Globus pallidus (tissue), 1 donor: ENCODE measurements at regions not wholly inside any gene's neighbourhood (a gene's known extent, or its start where the extent isn't known, plus 50 kb on each side); places are given as distances from the start of the nearest gene placed in this dataset.

Source experiments
- DNase-seq: peaks from one replicate; pipeline ENCODE4 v3.0.0-alpha.2; 2015; ENCODE audit warnings: low spot score

DNA sequence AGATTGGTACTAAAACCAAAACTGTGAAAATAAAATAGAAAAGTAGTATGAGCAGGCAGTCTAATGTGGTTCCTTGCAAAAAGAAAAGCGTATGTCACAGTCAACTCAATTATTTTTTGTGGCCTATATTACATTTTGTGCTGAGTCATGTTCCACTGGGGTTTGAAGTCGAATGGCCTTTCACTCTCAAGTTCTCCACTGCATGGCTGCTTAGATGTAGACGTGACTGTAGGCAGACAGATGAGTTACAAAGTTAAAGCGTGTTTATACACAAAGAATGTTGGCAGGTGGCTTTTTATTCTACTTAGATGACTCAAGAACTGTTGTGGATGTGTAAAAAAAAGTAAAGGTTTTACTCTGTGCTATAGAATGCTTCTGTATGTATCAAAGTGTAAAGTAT is 133.9 kb downstream of the SLITRK6 start:
- DNase-seq: no peak

- no peak for DNase-seq
Measured at GRCh38 chr13:85663856-85664255, 135.4 kb downstream of the SLITRK6 start.

DNA sequence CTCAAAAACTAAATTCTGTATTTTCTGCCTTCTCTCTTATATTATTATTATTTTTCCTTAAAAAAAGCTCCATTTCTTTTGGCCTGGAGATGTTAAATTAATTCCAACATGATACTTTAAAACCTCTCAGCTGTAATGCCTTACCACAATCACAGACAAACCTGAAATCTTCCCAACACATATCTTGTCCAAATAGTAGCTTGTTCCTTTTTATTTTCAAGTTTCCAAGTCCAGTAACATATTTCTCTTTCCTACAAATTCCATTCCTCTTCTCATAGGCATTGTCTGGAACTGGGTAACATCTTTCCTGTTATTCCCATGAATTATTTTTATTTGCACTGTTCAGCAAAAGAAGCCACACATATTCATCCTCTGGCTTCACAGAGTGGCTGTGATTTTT is 137.0 kb downstream of the SLITRK6 start:
- DNase-seq: no peak

DNA sequence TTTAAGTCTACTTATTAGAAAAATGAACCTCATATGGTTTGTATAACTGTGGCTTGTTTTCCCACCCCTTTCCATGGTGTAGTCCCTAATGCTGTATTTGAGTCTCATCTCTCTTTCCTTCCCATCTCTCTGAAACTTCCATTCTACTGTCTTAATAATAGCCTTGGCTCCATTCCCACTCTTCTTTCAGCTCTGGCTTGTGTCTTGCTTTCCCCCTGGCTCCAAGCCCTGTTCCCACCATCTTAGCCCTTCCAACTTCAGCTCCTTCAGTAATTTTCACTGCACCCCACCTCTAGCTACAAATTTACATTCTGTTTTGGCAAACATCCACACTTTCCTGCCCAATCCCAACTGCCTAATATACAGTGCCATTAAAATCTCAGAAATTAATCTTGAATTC is 137.5 kb downstream of the SLITRK6 start:
- DNase-seq: no peak

- DNase-seq: no peak
Measured at GRCh38 chr13:85659493-85659892, 139.7 kb downstream of the SLITRK6 start.

DNA sequence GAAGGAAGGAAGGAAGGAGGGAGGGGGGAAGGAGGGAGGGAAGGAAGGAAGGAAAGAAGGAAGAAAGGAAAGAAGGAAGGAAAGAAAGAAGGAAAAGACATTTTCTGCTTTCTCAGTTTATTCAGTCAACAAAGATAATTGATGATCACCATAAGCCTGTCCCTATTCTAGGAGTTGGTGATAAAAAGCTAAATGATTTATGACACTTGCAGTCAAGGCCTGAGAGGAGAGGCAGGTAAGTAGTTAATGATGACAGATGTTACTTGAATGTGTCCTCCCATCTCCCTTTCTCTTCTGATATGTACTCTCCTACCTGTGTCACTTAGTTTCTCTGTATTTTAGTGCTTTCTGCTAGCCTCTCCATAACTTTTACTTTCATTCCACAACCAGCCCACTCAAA is 141.3 kb downstream of the SLITRK6 start:
- DNase-seq: no peak

DNA sequence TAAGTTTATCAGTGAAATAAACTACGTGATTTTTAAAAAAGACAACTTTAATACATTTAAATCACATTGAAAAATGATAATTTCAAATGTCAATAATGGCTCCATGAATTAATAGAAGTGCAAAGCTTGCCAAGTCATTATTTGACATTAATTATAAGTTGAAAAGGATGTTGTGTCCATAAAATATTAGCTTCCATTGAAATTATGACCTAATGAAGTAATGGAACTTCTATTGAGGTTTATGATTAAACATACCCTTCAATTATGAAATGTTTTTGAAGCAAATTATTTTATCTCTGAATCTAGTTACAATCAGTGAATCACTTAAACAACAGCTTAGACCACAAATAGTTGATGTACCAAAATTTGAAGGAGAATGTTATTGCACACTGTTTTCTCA is 144.2 kb downstream of the SLITRK6 start:
- no peak for DNase-seq

DNA sequence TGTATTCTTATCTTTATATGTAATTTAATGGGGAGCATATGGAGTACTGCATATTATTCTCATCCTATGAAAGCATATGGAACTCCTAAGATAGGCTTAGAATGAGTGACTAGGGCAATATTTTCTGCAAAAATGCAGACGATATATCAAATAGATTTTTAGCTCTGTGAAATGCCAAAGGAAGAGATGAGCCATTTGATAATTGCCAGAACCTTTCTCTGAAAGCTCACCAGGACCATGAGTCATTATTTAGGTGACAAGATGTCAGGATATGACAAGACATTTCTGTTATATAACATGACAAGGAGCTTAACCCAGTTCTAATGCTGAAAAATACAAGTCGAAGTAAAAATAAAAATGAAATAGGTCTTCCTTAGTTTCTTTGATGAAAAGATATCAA is 145.0 kb downstream of the SLITRK6 start:
- no peak for DNase-seq

DNA sequence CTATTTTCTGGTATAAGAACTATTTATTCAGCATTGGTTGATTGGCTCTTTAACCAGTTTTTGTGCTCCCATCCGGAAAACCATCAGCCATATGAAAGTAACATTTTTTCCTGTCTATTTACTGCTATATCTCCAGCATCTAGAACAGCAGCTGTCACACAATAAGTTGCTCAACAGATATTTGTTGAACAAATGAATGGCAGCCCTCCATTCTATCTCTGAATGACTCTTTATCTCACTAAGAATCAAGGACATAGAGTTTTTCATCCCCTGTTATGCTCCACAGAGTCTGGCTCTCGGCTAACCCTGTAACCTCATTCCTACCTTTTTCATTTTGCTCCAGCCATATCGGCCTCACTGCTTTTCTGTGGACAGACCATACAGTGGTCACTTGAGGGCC is 145.5 kb downstream of the SLITRK6 start:
- DNase-seq: no peak

DNA sequence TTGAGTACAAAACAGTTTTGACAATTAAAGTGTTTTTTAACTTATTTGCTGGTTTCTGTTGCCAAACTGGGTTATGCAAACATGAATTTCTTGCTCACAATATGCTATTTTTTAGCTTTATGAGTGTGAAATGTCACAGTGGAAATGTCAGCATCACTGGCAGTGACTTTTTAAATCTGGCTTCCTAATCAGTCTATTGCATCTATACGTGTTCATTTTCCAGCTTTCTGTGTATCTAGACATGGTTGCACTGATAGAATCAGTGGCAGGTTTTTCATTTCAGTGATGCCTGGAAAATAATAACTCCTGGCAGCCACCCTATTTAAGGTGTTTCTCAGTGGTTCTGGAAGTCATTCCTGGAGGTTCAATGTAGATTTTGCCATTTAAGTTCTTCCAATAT is 146.7 kb downstream of the SLITRK6 start:
- no peak for DNase-seq

DNA sequence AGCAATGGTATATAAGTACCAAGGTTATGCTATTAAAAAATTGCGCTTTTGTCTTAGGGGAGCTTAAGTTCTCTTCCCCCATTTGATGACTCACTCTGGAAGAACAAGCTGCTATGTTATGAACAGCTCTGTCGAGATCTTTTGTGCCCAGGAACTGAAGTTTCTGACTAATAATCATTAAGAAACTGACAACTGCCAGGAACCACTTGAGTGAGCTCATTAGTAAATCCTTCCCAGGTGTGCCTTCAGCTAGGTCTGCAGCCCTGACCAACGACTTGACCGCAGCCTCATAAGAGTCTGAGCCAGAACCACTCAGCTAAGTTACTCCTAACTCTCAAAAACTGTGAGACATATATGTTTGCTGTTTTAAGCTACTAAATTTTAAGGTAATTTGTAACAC is 147.8 kb downstream of the SLITRK6 start:
- no peak for DNase-seq

DNA sequence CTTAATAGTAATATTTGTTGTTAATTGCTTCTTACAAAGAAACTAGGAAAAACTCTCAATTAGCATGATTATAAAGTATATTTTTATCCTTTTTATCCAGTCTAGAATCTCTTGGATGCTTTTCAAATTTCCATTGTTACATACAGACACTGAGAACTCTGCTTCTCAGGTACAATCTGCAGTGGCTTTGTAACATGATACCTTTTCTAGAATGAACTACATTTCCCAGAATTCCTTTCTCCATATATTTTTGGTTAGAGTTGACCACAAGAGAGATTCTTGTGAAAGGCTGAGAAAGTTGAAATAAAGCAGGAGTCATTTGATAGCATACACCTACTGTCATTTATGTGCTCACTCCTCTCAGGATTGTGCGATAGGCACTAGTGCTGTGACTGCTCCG is 148.6 kb downstream of the SLITRK6 start:
- no peak for DNase-seq

GRCh38 chr13:85640727-85641126 is 158.5 kb downstream of the SLITRK6 start:
- DNase-seq: no peak

- no peak for DNase-seq
Measured at GRCh38 chr13:85638815-85639393, 160.3 kb downstream of the SLITRK6 start.

DNA sequence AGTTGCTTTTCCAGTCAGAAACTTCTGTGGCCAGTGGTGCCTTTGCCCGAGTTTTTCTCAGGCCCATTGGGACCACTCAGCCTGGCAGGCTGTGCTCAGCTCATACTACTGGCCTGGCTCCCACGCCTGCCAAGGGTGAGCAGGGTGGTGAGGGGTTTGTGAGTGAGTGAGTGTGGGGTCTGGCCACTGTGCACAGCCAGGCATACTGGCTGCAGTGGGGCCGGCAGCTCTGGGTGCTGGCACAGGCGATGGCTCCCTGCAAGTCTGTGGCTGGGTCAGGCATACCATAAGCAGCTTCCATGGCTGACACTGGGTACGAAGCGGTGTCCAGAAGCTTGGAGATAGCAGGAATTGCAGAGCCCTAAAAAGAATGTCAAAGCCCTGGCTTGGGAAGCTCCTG is 161.0 kb downstream of the SLITRK6 start:
- no peak for DNase-seq

DNA sequence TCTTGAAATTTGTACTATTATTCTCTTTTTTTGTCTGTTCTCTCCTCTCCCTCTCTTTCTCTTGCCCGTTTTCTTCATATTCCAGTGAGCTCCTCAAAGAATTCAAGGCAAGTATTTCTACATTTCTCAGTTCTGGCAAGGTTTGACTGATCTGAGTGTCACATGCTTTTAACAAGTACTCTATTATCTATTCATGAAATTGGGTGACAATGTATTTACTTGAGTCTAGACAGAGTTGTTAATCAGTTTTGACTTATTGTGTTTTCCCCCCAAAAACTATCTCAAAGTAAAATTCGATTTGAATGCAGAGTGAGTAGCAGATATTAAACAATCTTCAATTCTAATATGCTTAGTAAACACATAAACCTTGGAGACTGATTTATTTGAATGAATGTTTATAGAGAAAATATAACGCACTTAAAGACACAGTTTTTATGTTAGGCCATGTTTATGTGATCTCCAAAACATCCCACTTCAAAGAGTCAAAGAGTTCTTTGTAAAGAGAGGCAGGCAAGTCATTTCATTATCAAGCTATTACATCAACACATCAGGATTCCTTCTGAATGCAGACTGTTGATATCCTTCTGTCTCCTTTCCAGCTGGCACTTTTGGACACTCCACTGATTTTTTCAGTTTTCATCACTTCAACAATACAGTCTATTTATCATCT is 166.6 kb downstream of the SLITRK6 start:
- DNase-seq: peak; percentile 80

GRCh38 chr13:85631801-85632200 is 167.4 kb downstream of the SLITRK6 start:
- no peak for DNase-seq

- DNase-seq: no peak
Measured at GRCh38 chr13:85626603-85627002, 172.6 kb downstream of the SLITRK6 start.

DNA sequence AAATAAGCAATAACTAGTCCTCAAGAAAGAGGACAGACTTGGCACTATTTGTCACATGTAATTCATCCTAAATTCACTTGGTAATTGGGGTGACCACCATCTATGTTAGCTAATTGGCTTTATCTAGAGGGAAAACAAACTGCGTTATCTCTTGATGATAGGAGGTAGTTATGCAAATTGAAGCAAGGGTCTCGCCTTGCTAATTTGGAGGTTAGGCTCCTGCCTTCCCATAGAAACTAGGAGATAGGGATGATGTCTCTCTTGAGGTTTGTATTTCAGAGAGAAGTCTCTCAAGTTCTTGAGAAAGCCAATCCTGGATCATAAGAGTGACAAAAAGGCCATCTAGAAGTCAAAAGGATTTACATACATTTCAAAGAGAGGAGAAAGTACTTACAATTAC is 179.9 kb downstream of the SLITRK6 start:
- no peak for DNase-seq

DNA sequence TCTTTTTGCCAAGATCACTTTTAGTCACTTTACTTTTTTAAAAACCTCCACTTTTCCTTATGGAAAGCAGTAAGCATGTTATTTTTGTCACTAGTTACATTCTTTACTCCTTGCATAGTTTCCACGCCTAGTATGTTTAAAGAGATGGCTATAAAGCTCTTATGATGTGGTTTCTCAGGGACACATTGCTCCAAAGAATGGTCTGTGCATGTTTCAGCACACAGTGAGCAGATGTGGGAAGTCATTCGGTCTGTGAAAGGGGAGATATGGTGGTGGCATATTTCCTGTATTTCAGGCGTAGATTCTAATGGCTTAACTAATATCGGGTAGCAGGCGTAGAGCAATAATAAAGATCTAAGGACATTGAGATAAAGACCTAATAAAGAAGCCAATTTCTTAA is 180.7 kb downstream of the SLITRK6 start:
- no peak for DNase-seq

GRCh38 chr13:85616275-85616674 is 182.9 kb downstream of the SLITRK6 start:
- DNase-seq: no peak

DNA sequence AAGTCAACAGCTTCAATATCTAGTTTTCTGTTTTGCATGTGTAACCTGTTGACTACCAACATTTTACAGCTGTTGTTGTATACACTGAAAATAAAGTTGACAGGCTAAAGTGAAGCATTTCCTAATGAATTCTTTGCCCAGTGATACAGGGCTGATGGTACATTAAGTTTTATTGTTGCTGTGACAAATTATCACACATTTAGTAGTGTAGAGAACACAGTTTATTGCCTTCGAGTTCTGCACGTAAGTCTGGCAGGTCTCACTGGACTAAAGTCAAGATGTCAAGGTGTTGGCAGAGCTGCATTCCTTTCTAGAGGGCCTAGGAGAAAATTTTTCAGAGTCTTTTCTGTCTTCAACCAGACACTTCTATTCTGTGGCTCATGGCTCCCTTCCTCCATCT is 184.2 kb downstream of the SLITRK6 start:
- DNase-seq: no peak

DNA sequence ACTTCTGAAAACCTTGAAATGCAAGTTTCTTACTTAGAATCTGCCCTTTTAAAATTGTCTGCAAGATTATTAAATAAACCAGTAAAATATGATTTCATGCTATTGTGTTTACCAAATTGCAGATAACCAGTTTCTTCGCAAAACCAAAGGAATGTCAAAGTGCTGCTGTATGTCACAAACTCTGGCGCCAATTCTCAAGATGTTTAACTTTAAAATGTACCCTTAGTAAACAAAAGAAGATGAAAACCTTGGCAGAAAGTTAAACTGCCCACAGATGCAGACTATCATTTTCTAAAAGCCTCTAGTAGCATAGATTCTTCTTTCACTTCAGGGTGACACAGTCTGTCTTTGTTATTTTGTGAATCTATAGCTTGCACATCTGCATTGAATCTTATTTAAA is 189.2 kb downstream of the SLITRK6 start:
- DNase-seq: no peak

DNA sequence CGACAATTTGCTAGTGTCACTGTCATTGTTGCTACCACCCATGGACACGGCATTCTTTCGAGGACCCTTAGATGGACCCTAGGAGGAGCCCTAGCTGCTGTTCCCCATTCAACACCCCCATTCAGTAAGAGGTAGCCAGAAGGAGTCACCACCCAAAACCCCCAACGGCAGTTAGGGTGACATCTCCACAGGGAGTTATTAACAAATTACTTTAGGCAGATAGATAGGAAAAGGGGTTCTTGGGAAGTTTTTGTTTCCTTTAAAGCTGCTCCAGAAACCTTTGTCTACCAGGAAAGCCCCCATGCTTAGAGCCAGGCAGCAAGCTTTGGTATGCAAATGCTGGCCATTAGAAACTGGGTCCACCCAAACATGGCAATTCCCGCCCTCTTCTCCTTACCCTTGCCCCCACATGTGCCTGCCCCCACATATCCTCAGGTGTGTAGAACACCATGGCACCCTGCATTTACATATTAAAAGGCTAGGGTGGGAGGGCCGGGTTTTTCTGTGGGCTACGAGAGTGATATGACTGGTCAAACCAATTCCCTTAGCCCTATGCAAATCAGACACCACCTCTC is 190.9 kb downstream of the SLITRK6 start:
- DNase-seq: no peak
